ENCODE measurements at regions not wholly inside any gene's neighbourhood (a gene's known extent, or its start where the extent isn't known, plus 50 kb on each side); places are given as distances from the start of the nearest gene placed in this dataset.

- TF ChIP-seq CTCF (conservative IDR thresholded peaks at IDR 0.05) (no peak), EZH2 (IDR thresholded peaks at IDR 0.05; ENCODE audit: low read depth) (no peak)
Measured at GRCh38 chr11:134528453-134528852, 116.4 kb upstream of the B3GAT1 start.
